CD4-positive, alpha-beta T cell treated with Interferon gamma for 1 hour (primary cell): ENCODE measurements at regions not wholly inside any gene's neighbourhood (a gene's known extent, or its start where the extent isn't known, plus 50 kb on each side); places are given as distances from the start of the nearest gene placed in this dataset.

Experiments
- DNase-seq: peaks from one replicate; pipeline ENCODE4 v3.0.0-alpha.2; 2020

- DNase-seq: no peak
Measured at GRCh38 chr5:165258197-165258771, 1752.9 kb downstream of the MAT2B start.

DNA sequence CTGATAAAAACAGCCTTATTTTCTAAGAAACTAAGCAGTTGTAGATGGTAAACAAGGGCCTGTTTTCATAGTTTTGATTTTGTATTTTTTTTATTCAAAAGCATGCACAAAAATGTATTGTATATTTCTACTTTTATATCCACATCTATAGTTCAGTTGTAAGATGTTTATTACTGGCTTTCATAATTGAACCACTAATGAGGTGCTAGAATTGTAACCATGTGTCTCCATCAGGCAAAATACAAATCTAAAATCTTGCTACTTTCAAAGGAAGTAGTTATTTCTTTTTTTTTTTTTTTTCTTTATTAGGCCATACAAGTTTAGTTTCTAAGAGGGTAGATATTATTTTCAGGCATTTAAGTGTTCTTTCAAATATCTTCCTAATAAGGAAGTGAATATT, 1755.0 kb downstream of the MAT2B start:
- no peak for DNase-seq

DNA sequence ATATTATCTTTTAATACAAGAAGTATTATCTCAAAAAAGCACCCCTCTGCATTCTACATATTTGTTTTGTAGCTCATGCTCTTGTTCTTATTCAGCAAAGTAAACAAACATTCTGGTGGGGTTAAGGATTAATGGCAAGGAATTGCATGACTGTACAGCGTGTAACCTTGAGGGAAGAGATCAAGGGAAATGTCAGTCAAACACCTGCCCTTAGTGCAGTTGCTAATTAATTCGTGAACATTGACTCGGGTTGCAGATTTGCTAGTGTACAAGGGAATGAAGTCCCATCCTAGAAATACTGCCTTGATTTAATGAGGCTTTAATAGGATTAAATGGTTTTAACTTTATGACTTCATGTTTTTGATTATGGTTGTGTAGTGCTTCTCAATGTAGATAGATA, 1758.1 kb downstream of the MAT2B start:
- no peak for DNase-seq

DNA sequence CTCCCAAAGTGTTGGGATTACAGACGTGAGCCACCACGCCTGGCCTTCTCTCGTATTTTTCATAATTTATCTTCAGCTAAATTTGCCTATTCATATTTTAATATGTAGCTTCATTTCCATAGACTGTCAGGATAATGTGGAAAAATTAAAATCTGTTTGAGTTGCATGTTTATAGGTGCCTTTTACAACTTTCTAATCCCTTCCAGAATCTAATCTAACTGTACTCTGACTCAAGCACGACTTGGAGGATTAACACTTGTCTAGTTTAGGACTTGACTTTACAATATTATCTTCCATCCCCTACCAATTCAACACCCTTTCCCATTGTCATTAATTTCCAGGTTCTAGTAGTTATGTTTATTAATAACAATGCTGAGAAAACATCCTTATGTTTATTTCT, 1761.5 kb downstream of the MAT2B start:
- no peak for DNase-seq

GRCh38 chr5:165272436-165272835, 1767.0 kb downstream of the MAT2B start:
- no peak for DNase-seq

GRCh38 chr5:165277661-165278060, 1772.2 kb downstream of the MAT2B start:
- DNase-seq: no peak

GRCh38 chr5:165282491-165282890, 1777.1 kb downstream of the MAT2B start:
- DNase-seq: no peak

- no peak for DNase-seq
Measured at GRCh38 chr5:165286692-165287091, 1781.3 kb downstream of the MAT2B start.

- no peak for DNase-seq
Measured at GRCh38 chr5:165290535-165290934, 1785.1 kb downstream of the MAT2B start.

- no peak for DNase-seq
Measured at GRCh38 chr5:165296401-165297130, 1791.1 kb downstream of the MAT2B start.

DNA sequence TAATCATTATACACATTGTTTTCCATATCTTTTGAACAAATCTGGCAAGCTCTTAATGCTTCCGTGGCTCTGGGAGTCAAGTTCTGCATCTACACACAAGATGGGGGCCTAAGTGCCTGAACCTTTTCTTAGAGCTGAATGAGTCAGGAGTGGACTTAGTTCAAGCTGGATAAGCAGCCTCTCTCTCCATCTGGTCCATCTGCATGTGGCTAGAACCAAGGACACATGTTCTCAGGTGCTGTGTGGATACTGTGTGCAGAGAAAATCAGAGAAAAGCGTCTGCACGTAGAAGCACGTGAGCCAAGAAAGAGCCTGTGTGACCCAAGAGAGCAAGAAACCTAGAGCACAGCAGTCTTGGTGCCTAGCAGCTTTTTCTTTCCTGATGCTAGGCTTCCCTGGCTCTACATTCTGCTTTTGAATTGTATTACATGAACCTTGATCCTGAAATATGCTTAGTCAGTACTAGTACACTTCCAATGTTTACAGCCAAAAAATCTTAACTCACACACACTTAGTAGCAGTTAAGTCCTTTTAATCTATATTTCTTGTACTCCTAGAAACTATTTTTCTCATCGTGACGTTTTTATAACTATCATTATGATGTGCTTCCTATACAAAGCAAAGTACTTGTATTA, 1798.9 kb downstream of the MAT2B start:
- DNase-seq: no peak

- DNase-seq: no peak
Measured at GRCh38 chr5:165305596-165305995, 1800.2 kb downstream of the MAT2B start.

DNA sequence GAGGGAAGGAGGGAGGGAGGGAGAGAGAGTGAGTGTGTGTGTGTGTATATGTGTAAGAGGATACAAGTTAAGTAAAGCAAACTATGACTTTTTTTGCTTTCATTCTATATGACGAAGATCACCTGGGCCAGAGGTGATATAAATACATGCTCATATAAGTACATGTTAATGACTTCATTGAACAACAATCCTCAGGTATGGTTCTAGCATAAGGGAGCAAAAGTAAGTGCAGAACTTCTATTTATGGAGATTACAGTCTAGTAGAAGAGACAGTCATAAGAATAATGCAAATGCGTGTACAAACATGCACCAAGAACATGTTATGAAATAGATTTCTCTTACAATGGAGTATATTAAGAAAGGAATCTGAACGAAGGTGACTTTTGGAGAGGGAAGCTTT, 1804.0 kb downstream of the MAT2B start:
- no peak for DNase-seq

DNA sequence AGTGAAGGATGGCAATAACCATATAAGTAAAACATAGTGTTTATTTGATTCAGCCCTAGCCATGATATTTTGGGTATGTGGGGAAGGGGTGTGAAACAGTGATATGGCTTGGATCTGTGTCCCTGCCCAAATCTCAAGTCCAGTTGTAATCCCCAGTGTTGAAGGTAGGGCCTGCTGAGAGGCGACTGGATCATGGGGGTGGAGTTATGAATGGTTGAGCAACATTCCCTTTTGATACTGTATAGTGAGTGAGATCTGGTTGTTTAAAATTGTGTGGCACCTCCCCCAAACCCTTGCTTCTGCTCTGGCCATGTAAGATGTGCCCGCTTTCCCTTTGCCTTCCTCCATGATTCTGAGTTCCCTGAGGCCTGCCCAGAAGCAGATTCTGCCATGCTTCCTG, 1804.6 kb downstream of the MAT2B start:
- DNase-seq: no peak

- DNase-seq: no peak
Measured at GRCh38 chr5:165321912-165322311, 1816.5 kb downstream of the MAT2B start.

GRCh38 chr5:165325221-165325620, 1819.8 kb downstream of the MAT2B start:
- DNase-seq: no peak

DNA sequence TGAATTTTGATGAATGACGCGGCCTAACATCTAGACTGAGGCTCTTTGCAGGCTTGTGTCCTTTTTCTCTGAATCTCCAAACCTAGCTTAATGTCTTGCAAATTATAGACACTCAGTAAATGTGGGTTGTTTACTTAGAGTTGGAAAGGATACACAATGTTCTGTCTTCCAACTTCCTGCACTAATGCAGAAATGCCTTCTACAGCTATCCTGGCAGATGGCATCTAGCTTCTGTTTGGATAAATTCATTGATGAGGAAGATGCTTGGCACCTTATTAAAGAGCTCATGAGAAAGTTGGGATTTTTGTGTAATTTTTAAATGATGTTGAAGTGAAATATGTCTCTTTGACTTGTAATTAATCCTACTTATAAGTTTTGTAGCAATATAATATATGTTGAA, 1822.2 kb downstream of the MAT2B start:
- no peak for DNase-seq

- no peak for DNase-seq
Measured at GRCh38 chr5:165328846-165329245, 1823.4 kb downstream of the MAT2B start.

- no peak for DNase-seq
Measured at GRCh38 chr5:165333623-165334022, 1828.2 kb downstream of the MAT2B start.

DNA sequence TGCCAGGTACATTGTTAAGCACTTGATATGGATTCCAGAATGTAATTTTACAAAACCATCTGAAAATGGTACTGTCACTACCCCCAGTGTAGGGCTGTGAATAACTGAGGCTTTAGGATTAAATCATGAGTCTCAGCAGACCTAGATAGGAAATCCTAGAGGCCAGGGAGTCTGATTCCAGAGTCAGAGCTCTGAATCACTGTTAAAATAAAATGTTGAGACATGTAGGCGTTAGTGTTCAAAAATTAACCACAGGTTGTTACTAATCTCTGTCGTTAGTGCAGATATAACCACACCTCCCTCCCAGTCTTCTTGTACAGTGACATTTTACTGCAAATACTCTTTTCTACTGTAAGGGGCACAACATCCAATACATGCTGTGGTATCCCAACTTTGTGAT, 1828.8 kb downstream of the MAT2B start:
- DNase-seq: no peak

- DNase-seq: no peak
Measured at GRCh38 chr5:165349735-165350134, 1844.3 kb downstream of the MAT2B start.

DNA sequence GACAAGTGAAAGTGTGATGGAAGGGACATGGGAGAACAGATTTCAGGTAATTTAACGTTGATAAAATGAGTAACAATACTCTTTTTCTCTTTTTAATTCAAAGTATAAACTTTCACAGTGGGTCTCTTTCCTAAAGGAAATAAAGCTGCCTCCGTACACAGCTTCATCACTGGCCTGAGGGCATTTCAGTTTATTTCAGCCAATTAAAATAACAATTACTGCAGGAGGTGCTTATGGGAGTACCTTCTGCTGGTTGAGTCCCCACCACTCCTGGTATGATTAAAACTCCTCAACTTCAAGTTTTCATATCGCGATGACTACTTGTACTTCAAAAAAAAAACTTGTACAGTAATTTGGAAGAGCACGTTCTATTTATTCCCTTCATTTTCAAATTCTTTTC, 1845.9 kb downstream of the MAT2B start:
- DNase-seq: no peak

DNA sequence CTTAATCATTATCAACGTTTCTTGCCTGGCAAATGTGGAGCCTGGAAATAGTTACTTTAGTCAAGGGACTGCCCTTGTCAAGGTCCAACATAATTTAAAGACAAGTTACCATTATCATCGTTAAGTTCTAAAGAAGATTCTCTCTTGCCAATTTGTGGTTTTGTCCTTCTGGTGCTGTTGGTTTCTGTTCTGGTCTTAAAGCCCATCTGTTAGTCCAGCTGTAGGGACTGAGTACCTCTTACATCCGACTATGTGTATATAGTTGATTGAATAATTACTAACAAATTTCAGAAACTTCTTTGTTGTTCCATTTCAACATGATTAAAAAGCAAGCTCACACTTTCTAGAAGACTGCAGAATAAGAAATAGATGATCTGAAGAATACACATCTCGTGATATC, 1854.9 kb downstream of the MAT2B start:
- DNase-seq: no peak

- no peak for DNase-seq
Measured at GRCh38 chr5:165360784-165361542, 1855.5 kb downstream of the MAT2B start.
